Thymus (tissue), 11 donors: ENCODE measurements at regions not wholly inside any gene's neighbourhood (a gene's known extent, or its start where the extent isn't known, plus 50 kb on each side); places are given as distances from the start of the nearest gene placed in this dataset.

Experiments
- DNase-seq, 9 donors: peaks; one replicate each; pipeline ENCODE4 v3.0.0-alpha.2; 2013; ENCODE audit warnings: low spot score in 9 of 9, low read depth in 6 of 9, missing footprints in 1 of 9
- H3K27ac ChIP-seq, 2 donors: one replicate each; pipeline ENCODE4 v1.5.1; 2013; ENCODE audit warnings: control low read depth in 1 of 2, low read depth in 1 of 2, low read length in 1 of 2, mild to moderate bottlenecking in 1 of 2, moderate library complexity in 1 of 2
- H3K27me3 ChIP-seq, 2 donors: one replicate each; pipeline ENCODE4 v1.5.1; 2013; ENCODE audit warnings: low read length in 1 of 2; ENCODE audit not compliant: control insufficient read depth in 2 of 2, insufficient read depth in 1 of 2
- H3K36me3 ChIP-seq, 2 donors: one replicate each; pipeline ENCODE4 v1.5.1; 2013; ENCODE audit warnings: low read length in 1 of 2, mild to moderate bottlenecking in 1 of 2, moderate library complexity in 1 of 2; ENCODE audit not compliant: control insufficient read depth in 2 of 2, insufficient read depth in 2 of 2
- H3K4me1 ChIP-seq, 2 donors: one replicate each; pipeline ENCODE4 v1.5.1; 2013; ENCODE audit warnings: low read length in 2 of 2; ENCODE audit not compliant: control insufficient read depth in 2 of 2, insufficient read depth in 2 of 2
- H3K4me3 ChIP-seq, 2 donors: one replicate each; pipeline ENCODE4 v1.5.1; 2013; ENCODE audit warnings: low read length in 2 of 2, control low read depth in 1 of 2, mild to moderate bottlenecking in 1 of 2
- H3K9me3 ChIP-seq, 2 donors: one replicate each; pipeline ENCODE4 v1.5.1; 2013; ENCODE audit warnings: low read length in 1 of 2, mild to moderate bottlenecking in 1 of 2; ENCODE audit not compliant: control insufficient read depth in 2 of 2, insufficient read depth in 1 of 2
- WGBS: extraction: QIAGEN DNeasy Blood & Tissue Kit; methylation state at CpG from one replicate; pipeline ENCODE4 v1.1.7; 2013; 5-methylcytosine and 5-hydroxymethylcytosine counted together
- donor health status: healthy.

DNA sequence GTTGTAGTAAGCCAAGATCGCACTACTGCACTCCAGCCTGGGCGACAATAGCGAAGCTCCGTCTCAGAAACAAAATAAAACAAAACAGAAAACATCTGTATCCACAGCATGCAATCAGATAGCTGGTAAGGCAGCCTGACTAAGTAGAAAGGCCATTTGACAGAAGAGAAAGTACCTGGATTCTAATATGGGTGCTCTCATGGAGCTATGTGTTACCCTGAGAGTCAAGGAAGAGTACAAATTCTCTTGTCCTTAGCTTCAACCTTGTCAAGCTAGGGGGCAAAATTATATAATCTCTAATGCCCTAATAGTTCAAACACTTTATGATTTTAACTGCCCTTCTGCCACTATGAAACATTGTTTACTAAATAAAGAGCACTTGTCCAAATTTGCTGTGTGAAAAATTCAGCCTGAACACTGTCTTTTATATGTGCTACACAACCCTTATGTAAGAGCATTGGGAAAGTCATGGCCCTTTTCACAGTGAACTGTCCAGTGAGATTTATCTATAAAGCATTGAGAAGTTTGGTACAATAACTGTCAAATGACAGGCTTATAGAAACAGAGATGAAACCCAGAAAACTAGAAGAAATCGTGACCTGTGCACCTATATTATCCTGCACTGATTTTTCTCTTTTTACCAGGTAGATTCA, 51.2 kb upstream of the PRKG1 start:
- WGBS = 95% methylated on average over 5 of the region's 5 CpGs
- Histone ChIP-seq H3K4me1 (no peaks in the 10 kb centered on the region), H3K9me3 (no peaks in the 10 kb centered on the region), H3K4me3 (no peak overlapping the region), H3K27ac (no peak overlapping the region), H3K36me3 (no peaks in the 10 kb centered on the region), H3K27me3 (no peaks in the 10 kb centered on the region)
- DNase-seq = no peak

DNA sequence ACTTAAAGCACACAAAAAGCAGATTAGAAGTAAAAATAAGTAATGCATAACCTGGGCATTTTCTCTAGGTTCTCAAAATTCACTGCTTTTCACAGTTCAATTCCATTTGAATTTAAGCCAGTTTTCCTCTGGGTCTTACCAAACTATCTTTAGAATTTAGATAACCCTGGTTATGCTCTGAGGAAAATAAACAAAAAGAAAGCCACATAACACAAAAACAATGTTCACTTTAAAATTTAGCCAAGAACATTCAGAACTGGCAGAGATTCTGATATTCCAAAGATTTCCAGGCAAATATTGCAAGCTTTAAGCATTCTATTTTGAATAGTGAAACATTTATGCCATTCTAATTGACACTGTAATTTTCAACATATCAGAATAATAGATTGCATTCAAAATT, 50.7 kb upstream of the PRKG1 start:
- H3K9me3 ChIP-seq = no peaks in the 10 kb centered on the region
- DNase-seq = no peak
- H3K27me3 ChIP-seq = no peaks in the 10 kb centered on the region
- H3K4me3 ChIP-seq = no peak overlapping the region
- no peaks in the 10 kb centered on the region for H3K36me3 ChIP-seq
- no peak overlapping the region for H3K27ac ChIP-seq
- no peaks in the 10 kb centered on the region for H3K4me1 ChIP-seq
